ENCODE measurements at regions not wholly inside any gene's neighbourhood (a gene's known extent, or its start where the extent isn't known, plus 50 kb on each side); places are given as distances from the start of the nearest gene placed in this dataset.

- no peaks in the 10 kb centered on the region for H3K4me1 Mint-ChIP-seq
Measured at GRCh38 chr4:18881556-18881955, 860.0 kb upstream of the LCORL start.

GRCh38 chr4:18880871-18881270, 859.3 kb upstream of the LCORL start:
- peaks cover 0 to 4% (median 0%) of the 10 kb centered on the region in 3 donors for H3K9me3 Mint-ChIP-seq
- H3K36me3 Mint-ChIP-seq: no peaks in the 10 kb centered on the region
- H3K4me3 Mint-ChIP-seq: no peak overlapping the region
- no peak overlapping the region for H3K27ac Mint-ChIP-seq
- H3K4me1 Mint-ChIP-seq: no peaks in the 10 kb centered on the region
- H3K27me3 Mint-ChIP-seq: no peaks in the 10 kb centered on the region

More at GRCh38 chr4:18881556-18881955, 860.0 kb upstream of the LCORL start:
- no peak overlapping the region for H3K4me3 Mint-ChIP-seq
- no peaks in the 10 kb centered on the region for H3K27me3 Mint-ChIP-seq
- H3K9me3 Mint-ChIP-seq: peaks cover 0 to 4% (median 0%) of the 10 kb centered on the region in 3 donors
- H3K27ac Mint-ChIP-seq: no peak overlapping the region
- H3K36me3 Mint-ChIP-seq: no peaks in the 10 kb centered on the region

- Mint-ChIP-seq H3K4me3 (no peak overlapping the region), H3K27ac (no peak overlapping the region), H3K27me3 (no peaks in the 10 kb centered on the region), H3K9me3 (peaks cover 2 to 6% (median 4%) of the 10 kb centered on the region in 3 donors), H3K4me1 (no peaks in the 10 kb centered on the region), H3K36me3 (peaks cover 1% of the 10 kb centered on the region)
Measured at GRCh38 chr4:18878561-18878960, 857.0 kb upstream of the LCORL start.

GRCh38 chr4:18869166-18869565, 847.6 kb upstream of the LCORL start:
- H3K27me3 Mint-ChIP-seq: no peaks in the 10 kb centered on the region
- no peaks in the 10 kb centered on the region for H3K36me3 Mint-ChIP-seq
- H3K4me3 Mint-ChIP-seq: no peak overlapping the region
- H3K27ac Mint-ChIP-seq: no peak overlapping the region
- peaks cover 0 to 8% (median 2%) of the 10 kb centered on the region in 3 donors for H3K9me3 Mint-ChIP-seq
- no peaks in the 10 kb centered on the region for H3K4me1 Mint-ChIP-seq

GRCh38 chr4:18860836-18861530, 839.4 kb upstream of the LCORL start:
- H3K4me1 Mint-ChIP-seq: no peaks in the 10 kb centered on the region
- H3K36me3 Mint-ChIP-seq: no peaks in the 10 kb centered on the region
- H3K27me3 Mint-ChIP-seq: no peaks in the 10 kb centered on the region
- no peaks in the 10 kb centered on the region for H3K9me3 Mint-ChIP-seq
- H3K27ac Mint-ChIP-seq: no peak overlapping the region
- H3K4me3 Mint-ChIP-seq: no peak overlapping the region

- Mint-ChIP-seq H3K4me1 (no peaks in the 10 kb centered on the region), H3K36me3 (no peaks in the 10 kb centered on the region), H3K27me3 (no peaks in the 10 kb centered on the region), H3K27ac (no peak overlapping the region), H3K4me3 (peak overlapping the region in 1 of 4 donors; percentile 34), H3K9me3 (peaks cover 0 to 6% (median 0%) of the 10 kb centered on the region in 3 donors)
Measured at GRCh38 chr4:18859468-18859867, 837.9 kb upstream of the LCORL start.

GRCh38 chr4:18858229-18858922, 836.8 kb upstream of the LCORL start:
- no peak overlapping the region for H3K4me3 Mint-ChIP-seq
- H3K9me3 Mint-ChIP-seq: peaks cover 0 to 6% (median 0%) of the 10 kb centered on the region in 3 donors
- H3K36me3 Mint-ChIP-seq: no peaks in the 10 kb centered on the region
- no peaks in the 10 kb centered on the region for H3K4me1 Mint-ChIP-seq
- H3K27me3 Mint-ChIP-seq: no peaks in the 10 kb centered on the region
- H3K27ac Mint-ChIP-seq: no peak overlapping the region

- no peaks in the 10 kb centered on the region for H3K4me1 Mint-ChIP-seq
- no peaks in the 10 kb centered on the region for H3K27me3 Mint-ChIP-seq
- H3K27ac Mint-ChIP-seq: no peak overlapping the region
- no peak overlapping the region for H3K4me3 Mint-ChIP-seq
- H3K9me3 Mint-ChIP-seq: peaks cover 0 to 9% (median 0%) of the 10 kb centered on the region in 3 donors
- H3K36me3 Mint-ChIP-seq: no peaks in the 10 kb centered on the region
Measured at GRCh38 chr4:18850867-18851266, 829.3 kb upstream of the LCORL start.

- Mint-ChIP-seq H3K9me3 (peaks cover 3 to 5% (median 3%) of the 10 kb centered on the region in 3 donors), H3K36me3 (no peaks in the 10 kb centered on the region), H3K27me3 (no peaks in the 10 kb centered on the region), H3K4me3 (no peak overlapping the region), H3K4me1 (no peaks in the 10 kb centered on the region), H3K27ac (no peak overlapping the region)
Measured at GRCh38 chr4:18847249-18847890, 825.8 kb upstream of the LCORL start.

GRCh38 chr4:18846313-18846712, 824.8 kb upstream of the LCORL start:
- Mint-ChIP-seq H3K4me3 (no peak overlapping the region), H3K27me3 (no peaks in the 10 kb centered on the region), H3K4me1 (no peaks in the 10 kb centered on the region), H3K36me3 (no peaks in the 10 kb centered on the region), H3K27ac (no peak overlapping the region), H3K9me3 (peaks cover 3 to 12% (median 3%) of the 10 kb centered on the region in 3 donors)

- H3K4me1 Mint-ChIP-seq: no peaks in the 10 kb centered on the region
- no peaks in the 10 kb centered on the region for H3K36me3 Mint-ChIP-seq
- H3K27me3 Mint-ChIP-seq: no peaks in the 10 kb centered on the region
- H3K9me3 Mint-ChIP-seq: peaks cover 3 to 12% (median 3%) of the 10 kb centered on the region in 3 donors
- H3K4me3 Mint-ChIP-seq: no peak overlapping the region
- H3K27ac Mint-ChIP-seq: no peak overlapping the region
Measured at GRCh38 chr4:18844726-18845125, 823.2 kb upstream of the LCORL start.

- H3K9me3 Mint-ChIP-seq: peaks cover 0 to 12% (median 6%) of the 10 kb centered on the region in 3 donors
- H3K4me3 Mint-ChIP-seq: no peak overlapping the region
- no peak overlapping the region for H3K27ac Mint-ChIP-seq
- H3K4me1 Mint-ChIP-seq: no peaks in the 10 kb centered on the region
- no peaks in the 10 kb centered on the region for H3K27me3 Mint-ChIP-seq
- no peaks in the 10 kb centered on the region for H3K36me3 Mint-ChIP-seq
Measured at GRCh38 chr4:18842431-18842830, 820.9 kb upstream of the LCORL start.

GRCh38 chr4:18840481-18840880, 818.9 kb upstream of the LCORL start:
- no peaks in the 10 kb centered on the region for H3K36me3 Mint-ChIP-seq
- H3K4me1 Mint-ChIP-seq: peaks cover 0 to 4% (median 0%) of the 10 kb centered on the region in 3 donors
- H3K9me3 Mint-ChIP-seq: peaks cover 3 to 10% (median 8%) of the 10 kb centered on the region in 3 donors
- H3K27ac Mint-ChIP-seq: no peak overlapping the region
- H3K27me3 Mint-ChIP-seq: no peaks in the 10 kb centered on the region
- H3K4me3 Mint-ChIP-seq: no peak overlapping the region

- no peak overlapping the region for H3K4me3 Mint-ChIP-seq
- no peaks in the 10 kb centered on the region for H3K4me1 Mint-ChIP-seq
- peaks cover 0 to 3% (median 3%) of the 10 kb centered on the region in 3 donors for H3K9me3 Mint-ChIP-seq
- no peak overlapping the region for H3K27ac Mint-ChIP-seq
- H3K36me3 Mint-ChIP-seq: no peaks in the 10 kb centered on the region
- H3K27me3 Mint-ChIP-seq: no peaks in the 10 kb centered on the region
Measured at GRCh38 chr4:18816228-18816895, 794.8 kb upstream of the LCORL start.

- Mint-ChIP-seq H3K36me3 (no peaks in the 10 kb centered on the region), H3K27ac (no peak overlapping the region), H3K27me3 (no peaks in the 10 kb centered on the region), H3K4me1 (no peaks in the 10 kb centered on the region), H3K9me3 (peaks cover 0 to 3% (median 3%) of the 10 kb centered on the region in 3 donors), H3K4me3 (no peak overlapping the region)
Measured at GRCh38 chr4:18815779-18816173, 794.2 kb upstream of the LCORL start.

All from IgD-negative memory B cell (primary cell).